ENCODE measurements at regions not wholly inside any gene's neighbourhood (a gene's known extent, or its start where the extent isn't known, plus 50 kb on each side); places are given as distances from the start of the nearest gene placed in this dataset.

GRCh38 chr20:57782631-57783041 is 72.8 kb upstream of the PMEPA1 start:
- TF ChIP-seq CTCF (conservative IDR thresholded peaks at IDR 0.05; ENCODE audit: low read depth, low read length) = no peak
- no peak for TF ChIP-seq POLR2A (IDR thresholded peaks at IDR 0.05; ENCODE audit: low read depth, low read length)
- no peak for TF ChIP-seq MXI1 (IDR thresholded peaks at IDR 0.05; ENCODE audit: borderline replicate concordance, low read depth, low read length)
- no peak for TF ChIP-seq CEBPB (IDR thresholded peaks at IDR 0.05; ENCODE audit: low read depth, low read length)
- no peak for TF ChIP-seq RAD21 (IDR thresholded peaks at IDR 0.05; ENCODE audit: low read length)
- no peak for TF ChIP-seq USF2 (IDR thresholded peaks at IDR 0.05; ENCODE audit: low read depth, low read length)
- TF ChIP-seq MAFK (IDR thresholded peaks at IDR 0.05; ENCODE audit: low read depth, low read length) = no peak
- TF ChIP-seq CHD1 (IDR thresholded peaks at IDR 0.05; ENCODE audit: low read depth, low read length) = no peak
- TF ChIP-seq BHLHE40 (IDR thresholded peaks at IDR 0.05; ENCODE audit: low read depth, low read length) = no peak
- TF ChIP-seq MAZ (IDR thresholded peaks at IDR 0.05; ENCODE audit: borderline replicate concordance, low read depth, low read length) = no peak
- TF ChIP-seq ELK1 (IDR thresholded peaks at IDR 0.05; ENCODE audit: borderline replicate concordance, low read depth, low read length) = no peak
- TF ChIP-seq SMC3 (IDR thresholded peaks at IDR 0.05; ENCODE audit: low read depth, low read length) = no peak

All from IMR-90 (cell line).